Stimulated activated naive CD4-positive, alpha-beta T cell (primary cell): ENCODE measurements at regions not wholly inside any gene's neighbourhood (a gene's known extent, or its start where the extent isn't known, plus 50 kb on each side); places are given as distances from the start of the nearest gene placed in this dataset.

Experiments used
- DNase-seq, 6 experiments: peaks; one replicate each; lab custom pipeline; 2025; lab: John Stamatoyannopoulos, UW

- DNase-seq = no peak
Measured at GRCh38 chr13:53501387-53501786, 472.8 kb downstream of the OLFM4 start.

GRCh38 chr13:53507741-53508140 is 479.1 kb downstream of the OLFM4 start:
- DNase-seq = no peak

DNA sequence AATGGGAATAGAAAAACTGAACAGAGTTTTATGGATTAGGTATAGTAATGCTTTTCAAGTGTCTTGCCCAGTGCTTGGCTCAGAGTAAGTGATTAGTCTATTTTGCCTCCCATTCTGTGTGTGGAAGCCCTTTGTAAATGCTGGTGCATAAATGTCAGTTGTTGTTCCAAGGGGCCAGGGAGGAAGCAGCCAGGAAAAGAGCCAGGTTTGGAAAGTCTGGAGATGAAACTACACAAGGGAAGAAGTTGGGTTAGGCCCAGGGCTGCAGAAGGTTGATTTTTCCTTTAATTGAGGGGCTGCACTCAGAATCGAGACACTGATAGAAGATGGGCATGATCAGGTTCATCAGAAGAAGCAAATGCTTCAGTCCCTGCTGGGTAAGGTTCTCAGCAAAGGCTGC is 484.0 kb downstream of the OLFM4 start:
- DNase-seq = no peak

GRCh38 chr13:53513226-53513625 is 484.6 kb downstream of the OLFM4 start:
- DNase-seq = no peak

- no peak for DNase-seq
Measured at GRCh38 chr13:53520132-53520531, 491.5 kb downstream of the OLFM4 start.

DNA sequence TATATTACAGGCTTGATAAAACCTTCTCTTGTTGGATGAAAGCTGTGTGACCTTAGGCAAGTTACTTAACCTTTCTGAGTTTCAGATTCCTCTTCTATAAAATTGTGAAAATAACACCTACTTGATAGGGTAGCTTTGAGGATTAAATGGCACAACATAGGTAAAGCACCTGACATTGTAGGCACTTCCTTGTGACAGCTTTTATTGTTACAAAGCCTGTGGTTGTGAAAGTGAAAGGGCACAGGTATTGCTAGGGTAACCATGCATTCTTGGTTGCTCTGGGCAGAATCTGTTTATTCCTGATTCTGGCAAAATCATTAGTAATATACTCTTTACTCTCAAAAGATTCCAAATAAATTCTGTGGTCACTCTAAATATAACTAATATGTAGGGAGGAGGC is 493.4 kb downstream of the OLFM4 start:
- no peak for DNase-seq

GRCh38 chr13:53537586-53537985 is 509.0 kb downstream of the OLFM4 start:
- DNase-seq = no peak

GRCh38 chr13:53545340-53545941 is 516.8 kb downstream of the OLFM4 start:
- DNase-seq = no peak

GRCh38 chr13:53560556-53560955 is 531.9 kb downstream of the OLFM4 start:
- DNase-seq = no peak

DNA sequence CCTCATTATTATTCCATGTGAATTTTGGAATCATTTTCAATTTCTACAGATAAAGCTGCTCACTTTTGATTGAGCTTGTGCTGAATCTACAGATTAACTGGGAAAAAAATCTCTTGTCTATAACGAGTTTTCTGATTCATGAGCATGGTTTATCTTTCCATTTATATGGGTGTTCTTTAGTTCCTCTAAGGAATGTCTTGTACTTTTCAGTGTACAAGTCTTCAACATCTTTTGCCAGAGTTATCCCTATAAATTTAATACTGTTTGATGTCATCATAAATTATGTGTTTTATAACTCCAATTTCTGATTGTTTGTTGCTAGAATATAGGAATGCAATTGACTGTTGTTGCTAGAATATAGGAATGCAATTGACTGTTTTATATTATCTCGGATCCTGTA is 533.8 kb downstream of the OLFM4 start:
- no peak for DNase-seq

- DNase-seq = no peak
Measured at GRCh38 chr13:53568491-53568890, 539.9 kb downstream of the OLFM4 start.

- no peak for DNase-seq
Measured at GRCh38 chr13:53569453-53569852, 540.8 kb downstream of the OLFM4 start.

GRCh38 chr13:53601113-53601512 is 572.5 kb downstream of the OLFM4 start:
- no peak for DNase-seq

GRCh38 chr13:53605326-53605725 is 576.7 kb downstream of the OLFM4 start:
- no peak for DNase-seq

DNA sequence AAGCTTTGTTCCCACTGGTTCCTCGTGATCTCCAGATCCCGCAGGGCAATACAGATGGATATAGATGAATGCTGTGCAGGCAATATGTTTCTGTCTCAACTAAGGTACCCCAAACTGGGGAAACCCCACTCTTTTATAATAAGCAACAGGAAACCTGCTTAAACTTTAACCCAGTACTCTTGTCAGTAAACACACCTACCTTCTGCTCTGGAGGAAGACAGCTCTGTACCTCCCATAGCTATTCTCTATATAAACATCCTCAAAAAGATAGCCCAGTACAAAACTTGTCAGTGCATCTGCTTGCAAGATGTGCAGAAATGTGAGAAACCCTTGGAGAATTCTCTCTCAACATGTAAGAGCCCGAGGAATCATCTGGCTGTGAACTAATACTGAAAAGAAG is 583.6 kb downstream of the OLFM4 start:
- DNase-seq = no peak

DNA sequence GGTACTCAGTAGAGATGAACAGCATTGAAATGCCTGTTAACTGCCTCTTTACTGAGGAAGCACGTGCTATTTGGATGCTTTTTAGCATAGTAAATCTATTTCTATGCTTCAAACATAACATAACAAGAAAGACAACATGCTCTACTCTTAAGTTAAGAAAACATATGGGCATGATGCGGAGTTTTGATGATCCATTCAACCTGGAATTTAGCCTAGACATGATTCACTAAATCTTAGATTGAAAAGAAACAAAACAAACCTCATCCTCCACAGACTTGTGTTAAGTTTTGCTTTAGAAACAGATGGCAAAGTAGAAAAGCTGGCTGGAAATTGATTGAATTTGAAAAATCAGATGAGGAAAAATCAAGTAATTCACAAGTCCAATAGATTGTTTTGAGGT is 593.8 kb downstream of the OLFM4 start:
- DNase-seq = no peak

GRCh38 chr13:53623146-53623545 is 594.5 kb downstream of the OLFM4 start:
- DNase-seq = no peak

- DNase-seq = no peak
Measured at GRCh38 chr13:53631511-53631910, 602.9 kb downstream of the OLFM4 start.

DNA sequence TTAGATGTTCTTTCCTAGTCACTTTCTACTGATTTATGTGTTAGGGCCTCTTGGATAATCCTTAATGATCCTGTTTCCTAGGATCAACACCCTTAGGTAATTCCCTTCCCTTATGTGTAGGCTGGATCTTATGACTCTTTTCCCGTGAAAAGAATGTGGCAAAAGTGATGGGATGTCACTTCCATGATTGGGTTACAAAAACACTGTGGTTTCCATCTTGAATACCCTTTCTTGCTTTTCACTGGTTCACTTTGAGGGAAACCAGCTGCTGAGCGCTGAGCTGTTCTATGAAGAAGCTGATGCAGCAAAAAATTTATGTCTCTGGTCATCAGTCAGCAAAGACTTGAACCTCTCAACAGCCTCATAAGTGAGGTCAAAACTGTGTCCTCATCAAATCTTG is 609.4 kb downstream of the OLFM4 start:
- no peak for DNase-seq

DNA sequence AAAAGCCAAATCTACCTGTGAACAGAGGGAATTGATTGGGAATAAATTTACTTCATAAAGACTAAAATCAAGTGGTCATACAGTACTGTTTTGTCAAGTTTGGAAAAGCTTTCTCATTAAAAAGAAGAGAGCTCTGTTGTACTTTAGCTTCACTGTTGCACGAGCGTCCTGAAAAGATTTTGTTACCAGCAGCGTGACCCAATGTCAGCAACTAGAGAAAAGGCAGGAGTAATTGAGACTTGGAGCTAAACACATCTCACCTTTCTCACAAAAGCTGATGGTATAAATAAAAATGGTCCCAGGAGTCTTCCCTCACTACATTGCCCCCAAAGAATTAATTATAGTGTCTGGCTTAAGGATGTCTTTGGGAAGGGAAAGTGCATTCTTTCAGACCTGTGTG is 613.7 kb downstream of the OLFM4 start:
- no peak for DNase-seq

DNA sequence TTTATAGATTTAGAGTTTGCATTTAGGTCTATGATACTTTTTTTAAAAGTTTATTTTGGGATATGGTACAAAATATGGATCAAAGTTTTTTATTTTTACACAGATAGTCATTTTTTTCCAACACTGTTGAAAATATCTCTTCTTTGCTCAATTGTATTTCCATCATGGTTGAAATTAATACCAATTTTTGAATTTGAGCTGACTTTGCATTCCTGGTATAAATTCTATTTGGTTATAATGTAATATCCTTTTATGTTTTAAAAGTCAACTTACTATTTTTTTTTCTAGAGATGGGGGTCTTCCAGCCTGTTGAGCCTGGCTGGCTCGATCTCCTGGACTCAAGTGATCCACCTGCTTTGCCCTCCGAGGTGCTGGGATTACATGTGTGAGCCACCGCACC is 620.1 kb downstream of the OLFM4 start:
- DNase-seq = no peak

DNA sequence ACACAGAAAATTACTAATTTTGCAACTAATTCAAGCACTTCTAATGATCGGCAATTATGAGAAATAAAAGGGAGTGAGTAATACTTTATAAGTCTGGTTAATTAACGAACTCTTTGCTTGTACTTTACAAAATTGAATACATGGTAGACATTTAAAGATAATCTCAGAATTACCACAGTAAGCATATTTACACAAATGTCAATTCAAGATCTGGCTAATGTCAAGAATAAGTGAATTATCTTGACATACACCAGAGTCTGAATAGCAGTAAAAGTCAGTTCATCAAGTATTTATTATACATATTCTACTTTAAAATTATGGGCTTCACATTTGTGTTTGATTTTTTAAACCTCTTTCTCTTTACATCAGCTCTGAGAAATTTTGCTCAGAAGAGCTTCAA is 643.4 kb downstream of the OLFM4 start:
- DNase-seq = no peak

DNA sequence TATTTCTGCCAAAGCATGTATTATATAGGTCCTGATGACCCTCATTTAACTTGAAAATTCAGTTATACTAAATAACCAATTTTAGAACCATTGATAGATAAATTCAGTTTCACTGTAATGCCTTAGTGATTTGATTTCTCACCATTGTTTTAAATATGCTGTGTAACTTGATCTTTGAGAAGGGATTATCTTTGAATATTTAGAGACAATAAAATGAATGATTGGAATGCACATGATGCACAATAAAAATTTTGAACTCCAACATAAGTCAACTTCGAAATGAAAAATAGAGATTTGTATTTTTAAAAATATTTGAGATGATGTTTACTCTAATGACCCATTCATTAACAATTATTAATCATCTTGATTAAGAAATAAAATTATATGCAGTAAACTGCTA is 654.5 kb downstream of the OLFM4 start:
- DNase-seq = no peak

DNA sequence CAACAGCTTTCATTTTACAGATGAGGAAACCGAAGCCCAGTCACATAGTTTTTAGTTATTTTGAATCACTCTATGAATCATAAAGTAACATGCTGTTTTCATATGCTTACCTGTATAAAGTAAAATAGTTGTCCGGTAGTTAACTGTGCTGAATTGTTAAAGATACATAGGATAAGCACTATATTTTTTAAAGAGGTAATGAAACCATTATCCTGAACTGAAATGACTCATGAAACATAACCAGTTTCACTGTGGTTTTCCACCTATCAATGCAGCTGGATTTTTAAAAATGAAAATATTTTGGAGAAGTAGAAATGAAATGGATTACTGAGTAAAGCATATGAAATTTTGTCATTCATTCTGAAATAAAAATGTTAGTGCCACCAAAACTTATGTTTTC is 655.0 kb downstream of the OLFM4 start:
- no peak for DNase-seq

- no peak for DNase-seq
Measured at GRCh38 chr13:53691417-53691816, 662.8 kb downstream of the OLFM4 start.
